ENCODE measurements at regions not wholly inside any gene's neighbourhood (a gene's known extent, or its start where the extent isn't known, plus 50 kb on each side); places are given as distances from the start of the nearest gene placed in this dataset.

- no peak for TF ChIP-seq FOXA1 (IDR thresholded peaks at IDR 0.05)
- no peak for TF ChIP-seq SUZ12 (IDR thresholded peaks at IDR 0.05)
- no peak for TF ChIP-seq FOXM1 (IDR thresholded peaks at IDR 0.05; ENCODE audit: borderline replicate concordance)
- TF ChIP-seq SP1 (IDR thresholded peaks at IDR 0.05): no peak
Observed at GRCh38 chr2:22420076-22420475, 964.9 kb upstream of the KLHL29 start.
